DND-41 (cell line): ENCODE measurements at regions not wholly inside any gene's neighbourhood (a gene's known extent, or its start where the extent isn't known, plus 50 kb on each side); places are given as distances from the start of the nearest gene placed in this dataset.

ENCODE experiments used
- CTCF ChIP-seq: IDR thresholded peaks from 2 replicates; pipeline ENCODE4 v1.5.1; 2012; ENCODE audit warnings: borderline replicate concordance, low read length, moderate library complexity, mild to moderate bottlenecking; ENCODE audit not compliant: poor library complexity, severe bottlenecking; ENCODE audit errors: extremely low read depth
- EZH2 ChIP-seq: IDR thresholded peaks from 3 replicates; pipeline ENCODE4 v1.6.1; 2012; ENCODE audit warnings: borderline replicate concordance, low read depth, mild to moderate bottlenecking, moderate library complexity, low read length, inconsistent platforms; ENCODE audit not compliant: severe bottlenecking

- no peak for TF ChIP-seq CTCF
- TF ChIP-seq EZH2: no peak
These were observed 332.9 kb downstream of the TFAP2A start for GRCh38 chr6:10081957-10082356.
